ENCODE measurements at regions not wholly inside any gene's neighbourhood (a gene's known extent, or its start where the extent isn't known, plus 50 kb on each side); places are given as distances from the start of the nearest gene placed in this dataset.
"Not testable (repeated sequence)": the region's sequence is repeated elsewhere in the genome, so short reads cannot be mapped to it uniquely, and the experiment has no call there.

DNA sequence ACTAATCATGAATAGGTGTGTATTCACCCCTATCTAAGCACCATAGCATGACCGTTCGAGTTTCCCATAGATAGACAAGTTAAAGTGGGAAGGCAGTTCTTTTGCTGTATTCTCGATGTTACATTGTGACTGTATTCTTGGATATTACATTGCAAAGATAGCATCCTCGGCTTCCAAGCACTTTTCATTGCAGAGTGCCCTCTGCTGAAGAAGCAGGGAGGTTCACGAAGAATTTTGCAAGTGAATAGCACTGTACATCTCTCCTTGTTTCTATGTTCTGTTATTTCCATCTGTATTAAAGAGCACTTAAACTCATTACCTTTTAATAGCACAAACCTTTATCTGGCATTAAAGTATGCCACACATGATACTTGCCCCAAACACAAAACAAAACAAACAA lies 426.7 kb upstream of the ARX start:
- Mint-ChIP-seq H3K4me3 (no peak overlapping the region), H3K27me3 (no peaks in the 10 kb centered on the region), H3K27ac (no peak overlapping the region), H3K36me3 (ENCODE audit: low read depth) (no peaks in the 10 kb centered on the region), H3K4me1 (no peaks in the 10 kb centered on the region), H3K9me3 (no peaks in the 10 kb centered on the region)
- ChIA-PET POLR2A (no interaction called here), CTCF (no interaction called here)
- no peak for TF ChIP-seq CTCF (IDR thresholded peaks at IDR 0.05)
- ATAC-seq (ENCODE audit: low read depth) (no peak), DNase-seq (no peak)
- intact Hi-C loops (cut with micrococcal nuclease): no loop called here

GRCh38 chrX:25433307-25433706 lies 417.5 kb upstream of the ARX start:
- POLR2A ChIA-PET: no interaction called here
- CTCF ChIA-PET: no interaction called here
- intact Hi-C loops (cut with micrococcal nuclease): no loop called here
- no peak overlapping the region for H3K27ac Mint-ChIP-seq
- no peaks in the 10 kb centered on the region for H3K36me3 Mint-ChIP-seq (ENCODE audit: low read depth)
- no peak overlapping the region for H3K4me3 Mint-ChIP-seq
- no peak for TF ChIP-seq CTCF (IDR thresholded peaks at IDR 0.05)
- no peaks in the 10 kb centered on the region for H3K9me3 Mint-ChIP-seq
- DNase-seq: no peak
- ATAC-seq (ENCODE audit: low read depth): no peak
- H3K27me3 Mint-ChIP-seq: no peaks in the 10 kb centered on the region
- H3K4me1 Mint-ChIP-seq: no peaks in the 10 kb centered on the region

GRCh38 chrX:25432396-25432795 lies 416.6 kb upstream of the ARX start:
- ChIA-PET CTCF (no interaction called here), POLR2A (no interaction called here)
- Mint-ChIP-seq H3K36me3 (ENCODE audit: low read depth) (no peaks in the 10 kb centered on the region), H3K9me3 (no peaks in the 10 kb centered on the region), H3K4me1 (no peaks in the 10 kb centered on the region), H3K27me3 (no peaks in the 10 kb centered on the region), H3K27ac (no peak overlapping the region), H3K4me3 (no peak overlapping the region)
- no peak for TF ChIP-seq CTCF (IDR thresholded peaks at IDR 0.05)
- intact Hi-C loops (cut with micrococcal nuclease): no loop called here
- ATAC-seq (ENCODE audit: low read depth): no peak
- DNase-seq: no peak

- Mint-ChIP-seq H3K4me3 (no peak overlapping the region), H3K27ac (no peak overlapping the region), H3K9me3 (peaks cover 2% of the 10 kb centered on the region), H3K4me1 (no peaks in the 10 kb centered on the region), H3K27me3 (no peaks in the 10 kb centered on the region), H3K36me3 (ENCODE audit: low read depth) (no peaks in the 10 kb centered on the region)
- no peak for ATAC-seq (ENCODE audit: low read depth)
- intact Hi-C loops (cut with micrococcal nuclease): no loop called here
- DNase-seq: no peak
- TF ChIP-seq CTCF (IDR thresholded peaks at IDR 0.05): no peak
- POLR2A ChIA-PET: no interaction called here
- CTCF ChIA-PET: no interaction called here
Measured at GRCh38 chrX:25427873-25428555, 412.2 kb upstream of the ARX start.

- H3K4me3 Mint-ChIP-seq; POLR2A ChIA-PET; ATAC-seq (ENCODE audit: low read depth); H3K27ac Mint-ChIP-seq; CTCF ChIA-PET; H3K36me3 Mint-ChIP-seq (ENCODE audit: low read depth); intact Hi-C loops (cut with micrococcal nuclease); H3K9me3 Mint-ChIP-seq; H3K27me3 Mint-ChIP-seq; H3K4me1 Mint-ChIP-seq; DNase-seq: not testable (repeated sequence)
Measured at GRCh38 chrX:25404163-25404562, 388.4 kb upstream of the ARX start.

GRCh38 chrX:25389266-25389665 lies 373.5 kb upstream of the ARX start:
- no peak overlapping the region for H3K27ac Mint-ChIP-seq

More at GRCh38 chrX:25389266-25389665, 373.5 kb upstream of the ARX start:
- Mint-ChIP-seq H3K27me3 (no peaks in the 10 kb centered on the region), H3K36me3 (ENCODE audit: low read depth) (no peaks in the 10 kb centered on the region), H3K4me3 (no peak overlapping the region), H3K4me1 (no peaks in the 10 kb centered on the region), H3K9me3 (peaks cover 4% of the 10 kb centered on the region)
- ATAC-seq (ENCODE audit: low read depth): no peak
- TF ChIP-seq CTCF (IDR thresholded peaks at IDR 0.05): no peak
- POLR2A ChIA-PET: no interaction called here
- intact Hi-C loops (cut with micrococcal nuclease): no loop called here
- CTCF ChIA-PET: no interaction called here
- no peak for DNase-seq

Data from activated B cell treated with CpG ODN at 0.5 μM for 24 hours (primary cell).